Glutamatergic neuron (in vitro differentiated cells): ENCODE measurements at regions not wholly inside any gene's neighbourhood (a gene's known extent, or its start where the extent isn't known, plus 50 kb on each side); places are given as distances from the start of the nearest gene placed in this dataset.

Source experiments
- DNase-seq: peaks from one replicate; pipeline ENCODE4 v3.0.0; 2022
- H3K27ac Mint-ChIP-seq: one replicate; pipeline ENCODE4 v1.8.0; 2020; ENCODE audit warnings: mild to moderate bottlenecking, mixed read lengths, inconsistent platforms; ENCODE audit not compliant: unreplicated experiment
- H3K27me3 Mint-ChIP-seq: one replicate; pipeline ENCODE4 v1.8.0; 2020; ENCODE audit warnings: mild to moderate bottlenecking, moderate library complexity, mixed read lengths, inconsistent platforms; ENCODE audit not compliant: unreplicated experiment
- H3K36me3 Mint-ChIP-seq: one replicate; pipeline ENCODE4 v1.8.0; 2020; ENCODE audit warnings: mild to moderate bottlenecking, mixed read lengths, inconsistent platforms; ENCODE audit not compliant: unreplicated experiment
- H3K4me1 Mint-ChIP-seq: one replicate; pipeline ENCODE4 v1.8.0; 2020; ENCODE audit warnings: mild to moderate bottlenecking, low read depth, mixed read lengths, inconsistent platforms; ENCODE audit not compliant: unreplicated experiment
- H3K4me3 Mint-ChIP-seq: one replicate; pipeline ENCODE4 v1.8.0; 2020; ENCODE audit warnings: mild to moderate bottlenecking, mixed read lengths, inconsistent platforms; ENCODE audit not compliant: unreplicated experiment
- H3K9me3 Mint-ChIP-seq: one replicate; pipeline ENCODE4 v1.8.0; 2020; ENCODE audit warnings: mild to moderate bottlenecking, moderate library complexity, mixed read lengths, inconsistent platforms; ENCODE audit not compliant: unreplicated experiment
- TF ChIP-seq, protein P1 (sequence below): fragments of 200-600 bp; sonication (generic); IDR thresholded peaks from one replicate; pipeline ENCODE4 v1.5.0; 2021; ENCODE audit not compliant: partially characterized antibody, unreplicated experiment

DNA sequence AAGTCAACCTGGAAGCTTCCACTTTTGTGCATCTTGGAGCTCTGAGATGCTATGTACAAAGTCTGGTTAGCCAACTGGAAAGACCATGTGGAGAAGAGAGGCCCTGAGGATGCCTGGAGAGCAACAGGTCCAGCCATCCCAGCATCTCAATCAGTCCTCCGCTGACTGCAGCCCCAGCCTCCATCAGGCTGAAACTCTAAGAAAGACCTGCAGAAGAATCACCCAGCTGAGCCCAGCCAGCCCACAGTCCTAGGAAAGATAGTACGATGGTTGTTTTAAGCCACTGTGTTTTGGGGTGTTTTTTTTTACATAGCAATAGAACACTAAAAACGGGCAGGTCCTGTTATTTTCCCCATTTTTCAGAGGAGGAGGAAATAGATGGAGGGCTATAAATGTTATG, 84.0 kb downstream of the NCR2 start:
- H3K27me3 Mint-ChIP-seq = peaks cover 18% of the 10 kb centered on the region
- TF ChIP-seq, protein P1, sequence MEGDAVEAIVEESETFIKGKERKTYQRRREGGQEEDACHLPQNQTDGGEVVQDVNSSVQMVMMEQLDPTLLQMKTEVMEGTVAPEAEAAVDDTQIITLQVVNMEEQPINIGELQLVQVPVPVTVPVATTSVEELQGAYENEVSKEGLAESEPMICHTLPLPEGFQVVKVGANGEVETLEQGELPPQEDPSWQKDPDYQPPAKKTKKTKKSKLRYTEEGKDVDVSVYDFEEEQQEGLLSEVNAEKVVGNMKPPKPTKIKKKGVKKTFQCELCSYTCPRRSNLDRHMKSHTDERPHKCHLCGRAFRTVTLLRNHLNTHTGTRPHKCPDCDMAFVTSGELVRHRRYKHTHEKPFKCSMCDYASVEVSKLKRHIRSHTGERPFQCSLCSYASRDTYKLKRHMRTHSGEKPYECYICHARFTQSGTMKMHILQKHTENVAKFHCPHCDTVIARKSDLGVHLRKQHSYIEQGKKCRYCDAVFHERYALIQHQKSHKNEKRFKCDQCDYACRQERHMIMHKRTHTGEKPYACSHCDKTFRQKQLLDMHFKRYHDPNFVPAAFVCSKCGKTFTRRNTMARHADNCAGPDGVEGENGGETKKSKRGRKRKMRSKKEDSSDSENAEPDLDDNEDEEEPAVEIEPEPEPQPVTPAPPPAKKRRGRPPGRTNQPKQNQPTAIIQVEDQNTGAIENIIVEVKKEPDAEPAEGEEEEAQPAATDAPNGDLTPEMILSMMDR = no peak
- peaks cover 36% of the 10 kb centered on the region for H3K4me1 Mint-ChIP-seq
- peaks cover 5% of the 10 kb centered on the region for H3K36me3 Mint-ChIP-seq
- peaks cover 19% of the 10 kb centered on the region for H3K9me3 Mint-ChIP-seq
- no peak overlapping the region for H3K27ac Mint-ChIP-seq
- no peak for DNase-seq
- H3K4me3 Mint-ChIP-seq = no peak overlapping the region

DNA sequence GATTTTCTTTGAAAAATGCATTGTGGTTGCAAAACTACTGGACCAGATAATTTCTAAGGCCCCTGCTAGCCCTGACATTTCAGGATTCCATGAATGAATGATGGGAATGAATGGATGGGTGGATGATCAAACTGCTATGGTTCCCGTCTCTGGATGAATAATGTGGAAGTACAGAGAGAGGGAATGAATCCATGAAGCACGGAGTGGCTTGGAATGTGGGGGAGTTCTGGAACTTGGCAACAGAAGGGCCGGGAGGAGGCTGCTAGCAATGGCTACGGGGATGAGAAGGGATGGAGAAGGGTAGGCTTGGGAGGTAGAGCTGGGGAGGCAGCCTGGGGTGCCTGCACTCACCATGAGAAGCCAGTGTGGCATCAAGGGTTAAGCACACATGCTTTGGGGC, 84.8 kb downstream of the NCR2 start:
- Mint-ChIP-seq H3K27me3 (peaks cover 17% of the 10 kb centered on the region), H3K27ac (no peak overlapping the region), H3K4me1 (peaks cover 34% of the 10 kb centered on the region), H3K36me3 (peaks cover 5% of the 10 kb centered on the region), H3K4me3 (no peak overlapping the region), H3K9me3 (peaks cover 19% of the 10 kb centered on the region)
- no peak for DNase-seq
- TF ChIP-seq, protein P1 = no peak

DNA sequence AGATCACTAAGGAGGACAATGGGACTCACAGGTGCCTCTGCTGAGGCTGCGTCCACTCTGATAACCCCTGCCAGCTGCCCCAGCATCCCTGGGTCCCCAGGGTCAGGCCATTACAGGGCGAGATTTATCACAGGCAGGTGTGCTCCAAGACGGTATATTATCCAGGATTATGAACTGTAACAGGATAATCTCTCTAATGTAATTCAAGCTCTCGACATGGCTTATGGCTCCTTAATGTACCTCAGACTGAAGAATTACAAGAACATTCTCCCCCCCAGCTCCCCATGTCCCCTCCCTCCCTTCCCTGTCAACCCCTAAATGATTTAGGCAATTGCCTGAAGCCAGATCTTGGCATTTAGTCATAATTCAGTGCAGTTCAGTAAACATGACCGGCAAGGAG, 86.8 kb downstream of the NCR2 start:
- Mint-ChIP-seq H3K9me3 (peaks cover 14% of the 10 kb centered on the region), H3K27me3 (peaks cover 12% of the 10 kb centered on the region), H3K4me1 (peaks cover 17% of the 10 kb centered on the region), H3K4me3 (no peak overlapping the region), H3K27ac (no peak overlapping the region), H3K36me3 (peaks cover 5% of the 10 kb centered on the region)
- TF ChIP-seq, protein P1 = no peak
- DNase-seq = no peak

DNA sequence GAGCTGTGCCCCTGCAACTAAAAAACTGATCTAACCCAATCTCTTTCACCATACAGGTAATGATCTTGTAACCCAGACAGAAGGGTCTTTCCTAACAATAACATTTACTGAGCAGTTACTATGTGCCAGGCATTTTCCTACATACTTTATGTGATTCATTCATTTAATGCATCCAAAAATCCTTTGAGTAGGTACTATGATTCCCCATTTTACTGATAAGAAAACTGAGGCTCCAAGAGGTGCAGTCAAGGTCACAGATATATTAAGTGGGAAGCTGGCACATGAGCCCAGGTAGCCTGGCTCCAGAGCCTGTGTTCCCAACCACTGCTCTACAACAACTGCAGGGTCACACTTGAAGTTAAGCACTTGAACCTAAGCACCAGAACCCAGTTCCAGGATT, 87.6 kb downstream of the NCR2 start:
- peaks cover 5% of the 10 kb centered on the region for H3K36me3 Mint-ChIP-seq
- peaks cover 11% of the 10 kb centered on the region for H3K9me3 Mint-ChIP-seq
- no peak overlapping the region for H3K4me3 Mint-ChIP-seq
- TF ChIP-seq, protein P1 = no peak
- no peak for DNase-seq
- no peak overlapping the region for H3K27ac Mint-ChIP-seq
- peaks cover 10% of the 10 kb centered on the region for H3K4me1 Mint-ChIP-seq
- peaks cover 6% of the 10 kb centered on the region for H3K27me3 Mint-ChIP-seq

DNA sequence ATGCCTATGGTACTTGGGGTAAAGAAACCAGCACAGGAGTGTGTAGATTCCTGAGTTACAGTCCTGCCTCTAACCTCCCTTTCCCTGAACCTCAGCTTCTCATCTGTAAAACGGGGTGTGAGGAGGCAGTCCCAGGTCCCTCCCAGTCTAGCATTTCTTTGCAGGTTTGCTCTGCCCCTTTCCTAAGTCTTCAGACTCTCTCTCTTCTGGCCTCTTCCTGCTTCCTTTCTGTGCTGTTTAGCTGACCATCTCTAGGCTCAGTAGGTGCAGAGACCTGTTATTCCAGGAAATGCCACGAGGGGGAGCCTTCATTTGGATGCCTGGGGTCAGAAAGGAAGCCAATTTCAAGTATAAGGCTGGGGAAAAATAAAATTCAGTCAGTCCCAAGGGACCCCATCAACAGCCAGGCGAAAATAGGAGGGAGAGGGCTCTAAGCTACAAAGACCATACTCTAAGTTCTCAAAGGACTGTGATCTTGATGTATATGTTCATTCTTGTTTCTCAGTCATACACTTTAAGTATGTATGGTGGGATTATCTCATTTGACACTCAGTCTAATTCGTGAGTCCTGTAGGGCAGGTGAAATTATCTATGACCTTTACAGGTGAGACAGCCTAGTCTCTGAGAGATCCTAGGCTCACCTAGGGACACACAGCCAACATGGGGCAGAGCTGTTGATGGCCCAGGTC, 89.1 kb downstream of the NCR2 start:
- Mint-ChIP-seq H3K4me1 (peaks cover 6% of the 10 kb centered on the region), H3K27ac (no peak overlapping the region), H3K27me3 (peaks cover 3% of the 10 kb centered on the region), H3K9me3 (peaks cover 5% of the 10 kb centered on the region), H3K4me3 (no peak overlapping the region), H3K36me3 (peaks cover 9% of the 10 kb centered on the region)
- peak; percentile 91 for DNase-seq
- TF ChIP-seq, protein P1 = peak; percentile 91
